H1 (cell line): ENCODE measurements at regions not wholly inside any gene's neighbourhood (a gene's known extent, or its start where the extent isn't known, plus 50 kb on each side); places are given as distances from the start of the nearest gene placed in this dataset.

Experiments used
- CHD2 ChIP-seq: IDR thresholded peaks from 2 replicates; pipeline ENCODE4 v1.6.1; 2012; ENCODE audit warnings: low read length, improper control_type of control experiment
- CTBP2 ChIP-seq: IDR thresholded peaks from 2 replicates; pipeline ENCODE4 v1.7.0; 2011; ENCODE audit warnings: borderline replicate concordance, mild to moderate bottlenecking, moderate library complexity, mixed read lengths, low read length; ENCODE audit not compliant: insufficient read depth, insufficient read length
- FOSL1 ChIP-seq: IDR thresholded peaks from 2 replicates; pipeline ENCODE4 v1.6.1; 2011; ENCODE audit warnings: mild to moderate bottlenecking, low read depth, low read length, moderate library complexity; ENCODE audit not compliant: insufficient read depth

DNA sequence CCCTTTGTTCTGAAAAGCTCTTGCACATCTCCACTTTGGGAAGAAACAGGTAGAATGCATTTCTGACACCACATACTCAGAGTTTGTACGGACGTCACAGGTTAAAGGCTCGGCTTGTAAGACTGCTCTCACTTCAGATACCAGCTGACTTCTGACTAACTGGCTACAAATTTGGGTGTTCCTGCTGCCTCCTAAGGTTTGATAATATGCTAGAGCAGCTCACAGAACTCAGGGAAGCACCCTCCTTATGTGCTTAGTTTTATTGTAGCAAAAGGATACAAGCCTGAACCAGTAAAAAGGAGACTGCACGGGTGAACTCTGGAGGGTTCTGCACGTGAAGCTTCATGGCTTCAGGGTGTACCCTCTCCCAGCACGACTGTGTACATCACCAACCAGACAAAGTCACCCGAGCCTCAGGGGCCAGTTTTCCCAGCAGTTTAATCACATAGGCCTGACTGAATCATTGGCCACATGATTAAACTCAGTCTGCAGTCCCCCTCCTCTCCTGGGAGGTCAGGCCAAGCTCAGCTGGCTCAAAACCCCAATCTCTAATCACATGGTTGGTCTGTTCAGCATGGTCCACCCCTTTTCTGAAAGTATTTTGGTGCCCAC is 749.5 kb upstream of the RAB6C start (continued):
- TF ChIP-seq CHD2 (no peak), FOSL1 (no peak), CTBP2 (no peak)
